Activated T-cell treated with anti-CD3 and anti-CD28 coated beads, Interleukin-2, amount 50 U/mL, for 4 hours (primary cell): ENCODE measurements at regions not wholly inside any gene's neighbourhood (a gene's known extent, or its start where the extent isn't known, plus 50 kb on each side); places are given as distances from the start of the nearest gene placed in this dataset.
A peak's percentile ranks its signal among the peaks of the same experiment; 100 is the strongest.
"Not testable (repeated sequence)": the region's sequence is repeated elsewhere in the genome, so short reads cannot be mapped to it uniquely, and the experiment has no call there.

ENCODE experiments used
- ATAC-seq, 2 donors: fragments of 200-7000 bp; cut with Tn5 transposase; one replicate each; pipeline ENCODE4 v1.10.0; 2021
- DNase-seq: peaks from one replicate; pipeline ENCODE4 v3.0.0-alpha.2; 2020
- H3K27me3 Mint-ChIP-seq: one replicate; pipeline ENCODE4 v1.8.0; 2021; ENCODE audit warnings: low read depth, mixed read lengths
- H3K36me3 Mint-ChIP-seq: one replicate; pipeline ENCODE4 v1.8.0; 2022; ENCODE audit warnings: mixed read lengths; ENCODE audit not compliant: insufficient read depth
- H3K4me1 Mint-ChIP-seq: one replicate; pipeline ENCODE4 v1.8.0; 2021; ENCODE audit warnings: low read depth, mixed read lengths
- H3K4me3 Mint-ChIP-seq: one replicate; pipeline ENCODE4 v1.8.0; 2021; ENCODE audit warnings: mild to moderate bottlenecking, moderate library complexity, mixed read lengths
- H3K9me3 Mint-ChIP-seq: one replicate; pipeline ENCODE4 v1.8.0; 2021; ENCODE audit warnings: mixed read lengths

GRCh38 chrY:19479141-19479540, 265.4 kb downstream of the KDM5D start:
- Mint-ChIP-seq H3K9me3 (no peaks in the 10 kb centered on the region), H3K4me3 (no peak overlapping the region), H3K36me3 (peaks cover 10% of the 10 kb centered on the region), H3K27me3 (no peaks in the 10 kb centered on the region), H3K4me1 (peaks cover 14% of the 10 kb centered on the region)
- DNase-seq: no peak
- ATAC-seq: no peak

- ATAC-seq: no peak
- DNase-seq: no peak
- H3K36me3 Mint-ChIP-seq: peaks cover 12% of the 10 kb centered on the region
- H3K4me3 Mint-ChIP-seq: no peak overlapping the region
- H3K9me3 Mint-ChIP-seq: no peaks in the 10 kb centered on the region
- no peaks in the 10 kb centered on the region for H3K27me3 Mint-ChIP-seq
- H3K4me1 Mint-ChIP-seq: peaks cover 14% of the 10 kb centered on the region
These were observed 266.6 kb downstream of the KDM5D start for GRCh38 chrY:19477959-19478358.

- peaks cover 7% of the 10 kb centered on the region for H3K4me1 Mint-ChIP-seq
- H3K4me3 Mint-ChIP-seq: no peak overlapping the region
- no peaks in the 10 kb centered on the region for H3K27me3 Mint-ChIP-seq
- no peak for ATAC-seq
- DNase-seq: no peak
- no peaks in the 10 kb centered on the region for H3K9me3 Mint-ChIP-seq
- peaks cover 4% of the 10 kb centered on the region for H3K36me3 Mint-ChIP-seq
These were observed 278.7 kb downstream of the KDM5D start for GRCh38 chrY:19465809-19466208.

- Mint-ChIP-seq H3K4me3 (no peak overlapping the region), H3K36me3 (peaks cover 8% of the 10 kb centered on the region), H3K27me3 (no peaks in the 10 kb centered on the region), H3K9me3 (peaks cover 8% of the 10 kb centered on the region), H3K4me1 (no peaks in the 10 kb centered on the region)
- DNase-seq: no peak
- peak in 1 of 2 donors; percentile 57 for ATAC-seq
These were observed 287.6 kb downstream of the KDM5D start for GRCh38 chrY:19456855-19457448.

- Mint-ChIP-seq H3K4me3 (no peak overlapping the region), H3K9me3 (no peaks in the 10 kb centered on the region), H3K27me3 (no peaks in the 10 kb centered on the region), H3K4me1 (peaks cover 2% of the 10 kb centered on the region), H3K36me3 (no peaks in the 10 kb centered on the region)
- DNase-seq (no peak), ATAC-seq (no peak)
These were observed 311.5 kb downstream of the KDM5D start for GRCh38 chrY:19433059-19433458.

- Mint-ChIP-seq H3K4me1 (no peaks in the 10 kb centered on the region), H3K27me3 (peaks cover 7% of the 10 kb centered on the region), H3K36me3 (no peaks in the 10 kb centered on the region), H3K4me3 (no peak overlapping the region), H3K9me3 (no peaks in the 10 kb centered on the region)
- DNase-seq: no peak
- ATAC-seq: no peak
These were observed 316.6 kb downstream of the KDM5D start for GRCh38 chrY:19427736-19428518.

- ATAC-seq, H3K36me3 Mint-ChIP-seq, H3K4me1 Mint-ChIP-seq, H3K4me3 Mint-ChIP-seq, DNase-seq, H3K9me3 Mint-ChIP-seq, H3K27me3 Mint-ChIP-seq: not testable (repeated sequence)
These were observed 317.3 kb downstream of the KDM5D start for GRCh38 chrY:19427191-19427590.

- Mint-ChIP-seq H3K9me3 (no peaks in the 10 kb centered on the region), H3K36me3 (no peaks in the 10 kb centered on the region), H3K4me1 (peaks cover 2% of the 10 kb centered on the region), H3K27me3 (no peaks in the 10 kb centered on the region), H3K4me3 (no peak overlapping the region)
- DNase-seq (no peak), ATAC-seq (no peak)
These were observed 333.4 kb downstream of the KDM5D start for GRCh38 chrY:19410980-19411766.

- H3K4me3 Mint-ChIP-seq: no peak overlapping the region
- no peak for ATAC-seq
- H3K27me3 Mint-ChIP-seq: no peaks in the 10 kb centered on the region
These were observed 338.3 kb downstream of the KDM5D start for GRCh38 chrY:19406246-19406645.

GRCh38 chrY:19405598-19405997, 338.9 kb downstream of the KDM5D start:
- H3K4me1 Mint-ChIP-seq: peaks cover 4% of the 10 kb centered on the region
- H3K4me3 Mint-ChIP-seq: no peak overlapping the region
- H3K9me3 Mint-ChIP-seq: no peaks in the 10 kb centered on the region
- H3K36me3 Mint-ChIP-seq: no peaks in the 10 kb centered on the region
- H3K27me3 Mint-ChIP-seq: no peaks in the 10 kb centered on the region
- DNase-seq (no peak), ATAC-seq (no peak)

More at GRCh38 chrY:19406246-19406645, 338.3 kb downstream of the KDM5D start:
- DNase-seq: no peak
- H3K36me3 Mint-ChIP-seq: no peaks in the 10 kb centered on the region
- H3K9me3 Mint-ChIP-seq: no peaks in the 10 kb centered on the region
- H3K4me1 Mint-ChIP-seq: peaks cover 5% of the 10 kb centered on the region

GRCh38 chrY:19392876-19393275, 351.6 kb downstream of the KDM5D start:
- no peaks in the 10 kb centered on the region for H3K36me3 Mint-ChIP-seq
- DNase-seq (no peak), ATAC-seq (no peak)
- H3K4me3 Mint-ChIP-seq: peak overlapping the region; percentile 73
- peaks cover 22% of the 10 kb centered on the region for H3K4me1 Mint-ChIP-seq
- no peaks in the 10 kb centered on the region for H3K27me3 Mint-ChIP-seq
- H3K9me3 Mint-ChIP-seq: no peaks in the 10 kb centered on the region

GRCh38 chrY:19391922-19392321, 352.6 kb downstream of the KDM5D start:
- no peaks in the 10 kb centered on the region for H3K9me3 Mint-ChIP-seq
- ATAC-seq (peak in 1 of 2 donors; percentile 55), DNase-seq (no peak)
- H3K4me1 Mint-ChIP-seq: peaks cover 22% of the 10 kb centered on the region
- H3K4me3 Mint-ChIP-seq: no peak overlapping the region
- no peaks in the 10 kb centered on the region for H3K36me3 Mint-ChIP-seq
- H3K27me3 Mint-ChIP-seq: no peaks in the 10 kb centered on the region

- Mint-ChIP-seq H3K9me3 (no peaks in the 10 kb centered on the region), H3K4me3 (no peak overlapping the region), H3K36me3 (no peaks in the 10 kb centered on the region), H3K4me1 (no peaks in the 10 kb centered on the region), H3K27me3 (no peaks in the 10 kb centered on the region)
- DNase-seq (no peak), ATAC-seq (no peak)
These were observed 379.2 kb downstream of the KDM5D start for GRCh38 chrY:19365321-19365720.

- no peaks in the 10 kb centered on the region for H3K36me3 Mint-ChIP-seq
- no peaks in the 10 kb centered on the region for H3K9me3 Mint-ChIP-seq
- no peak overlapping the region for H3K4me3 Mint-ChIP-seq
- no peaks in the 10 kb centered on the region for H3K27me3 Mint-ChIP-seq
- ATAC-seq: no peak
- DNase-seq: no peak
- H3K4me1 Mint-ChIP-seq: no peaks in the 10 kb centered on the region
These were observed 387.3 kb downstream of the KDM5D start for GRCh38 chrY:19357249-19357648.
